HG02938 (cell line): ENCODE measurements at regions not wholly inside any gene's neighbourhood (a gene's known extent, or its start where the extent isn't known, plus 50 kb on each side); places are given as distances from the start of the nearest gene placed in this dataset.

Experiments used
- ATAC-seq: cut with Tn5 transposase; IDR thresholded peaks from one replicate; pipeline ENCODE4 v1.9.1; 2021; ENCODE audit warnings: mild to moderate bottlenecking, moderate library complexity; ENCODE audit not compliant: unreplicated experiment

- ATAC-seq: no peak
Measured at GRCh38 chr4:15262396-15262795, 165.4 kb upstream of the C1QTNF7 start.

- ATAC-seq: no peak
Measured at GRCh38 chr4:15270201-15270600, 157.6 kb upstream of the C1QTNF7 start.

- no peak for ATAC-seq
Measured at GRCh38 chr4:15286041-15286440, 141.8 kb upstream of the C1QTNF7 start.

- no peak for ATAC-seq
Measured at GRCh38 chr4:15291122-15291521, 136.7 kb upstream of the C1QTNF7 start.

GRCh38 chr4:15293711-15294110 lies 134.1 kb upstream of the C1QTNF7 start:
- ATAC-seq: no peak

- ATAC-seq: no peak
Measured at GRCh38 chr4:15294202-15294601, 133.6 kb upstream of the C1QTNF7 start.

GRCh38 chr4:15294832-15295231 lies 133.0 kb upstream of the C1QTNF7 start:
- ATAC-seq: no peak

- ATAC-seq: no peak
Measured at GRCh38 chr4:15295421-15296162, 132.2 kb upstream of the C1QTNF7 start.

- ATAC-seq: no peak
Measured at GRCh38 chr4:15297344-15297743, 130.5 kb upstream of the C1QTNF7 start.

GRCh38 chr4:15299627-15300026 lies 128.2 kb upstream of the C1QTNF7 start:
- no peak for ATAC-seq

GRCh38 chr4:15303052-15303641 lies 124.7 kb upstream of the C1QTNF7 start:
- ATAC-seq: no peak

- ATAC-seq: no peak
Measured at GRCh38 chr4:15314974-15315373, 112.9 kb upstream of the C1QTNF7 start.

- ATAC-seq: no peak
Measured at GRCh38 chr4:15317246-15317645, 110.6 kb upstream of the C1QTNF7 start.

GRCh38 chr4:15318621-15319348 lies 109.0 kb upstream of the C1QTNF7 start:
- ATAC-seq: no peak

GRCh38 chr4:15320121-15320678 lies 107.6 kb upstream of the C1QTNF7 start:
- no peak for ATAC-seq

- no peak for ATAC-seq
Measured at GRCh38 chr4:15322006-15322405, 105.8 kb upstream of the C1QTNF7 start.

GRCh38 chr4:15325987-15326386 lies 101.8 kb upstream of the C1QTNF7 start:
- ATAC-seq: no peak

- no peak for ATAC-seq
Measured at GRCh38 chr4:15327311-15328298, 100.2 kb upstream of the C1QTNF7 start.

- ATAC-seq: no peak
Measured at GRCh38 chr4:15331930-15332329, 95.9 kb upstream of the C1QTNF7 start.

- ATAC-seq: no peak
Measured at GRCh38 chr4:15332377-15332776, 95.5 kb upstream of the C1QTNF7 start.
